ENCODE measurements at regions not wholly inside any gene's neighbourhood (a gene's known extent, or its start where the extent isn't known, plus 50 kb on each side); places are given as distances from the start of the nearest gene placed in this dataset.

- no peak overlapping the region for H3K9ac ChIP-seq (ENCODE audit: low read length)
- H4K20me1 ChIP-seq (ENCODE audit: insufficient read depth, low read length), result no peaks in the 10 kb centered on the region
- no peak overlapping the region for H3K4me2 ChIP-seq (ENCODE audit: low read depth, low read length)
- H3K9me3 ChIP-seq (replicated peaks; ENCODE audit: insufficient read depth, low read length), result no peaks in the 10 kb centered on the region
- no peaks in the 10 kb centered on the region for H3K4me1 ChIP-seq (ENCODE audit: low read length)
- no peaks in the 10 kb centered on the region for H3F3A ChIP-seq (ENCODE audit: insufficient read depth, low read length)
- H2AFZ ChIP-seq (ENCODE audit: low read length), result no peak overlapping the region
- H3K27ac ChIP-seq (ENCODE audit: low read length), result no peak overlapping the region
- TF ChIP-seq EZH2 (optimal IDR thresholded peaks at IDR 0.05; ENCODE audit: low read depth, low read length) (no peak), EZH2phosphoT487 (IDR thresholded peaks at IDR 0.05; ENCODE audit: low read length) (no peak)
- TF ChIP-seq, protein P1, sequence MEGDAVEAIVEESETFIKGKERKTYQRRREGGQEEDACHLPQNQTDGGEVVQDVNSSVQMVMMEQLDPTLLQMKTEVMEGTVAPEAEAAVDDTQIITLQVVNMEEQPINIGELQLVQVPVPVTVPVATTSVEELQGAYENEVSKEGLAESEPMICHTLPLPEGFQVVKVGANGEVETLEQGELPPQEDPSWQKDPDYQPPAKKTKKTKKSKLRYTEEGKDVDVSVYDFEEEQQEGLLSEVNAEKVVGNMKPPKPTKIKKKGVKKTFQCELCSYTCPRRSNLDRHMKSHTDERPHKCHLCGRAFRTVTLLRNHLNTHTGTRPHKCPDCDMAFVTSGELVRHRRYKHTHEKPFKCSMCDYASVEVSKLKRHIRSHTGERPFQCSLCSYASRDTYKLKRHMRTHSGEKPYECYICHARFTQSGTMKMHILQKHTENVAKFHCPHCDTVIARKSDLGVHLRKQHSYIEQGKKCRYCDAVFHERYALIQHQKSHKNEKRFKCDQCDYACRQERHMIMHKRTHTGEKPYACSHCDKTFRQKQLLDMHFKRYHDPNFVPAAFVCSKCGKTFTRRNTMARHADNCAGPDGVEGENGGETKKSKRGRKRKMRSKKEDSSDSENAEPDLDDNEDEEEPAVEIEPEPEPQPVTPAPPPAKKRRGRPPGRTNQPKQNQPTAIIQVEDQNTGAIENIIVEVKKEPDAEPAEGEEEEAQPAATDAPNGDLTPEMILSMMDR (IDR thresholded peaks at IDR 0.05; ENCODE audit: low read length), result no peak
- H3K27me3 ChIP-seq (replicated peaks; ENCODE audit: insufficient read depth, low read length), result no peaks in the 10 kb centered on the region
- H3K4me3 ChIP-seq (ENCODE audit: low read length), result no peak overlapping the region
- no peaks in the 10 kb centered on the region for H3K79me2 ChIP-seq (ENCODE audit: low read length)
- H3K9me2 ChIP-seq (replicated peaks; ENCODE audit: insufficient read depth, low read length), result no peaks in the 10 kb centered on the region
- H3K36me3 ChIP-seq (replicated peaks; ENCODE audit: insufficient read depth, low read length), result no peaks in the 10 kb centered on the region
- DNase-seq, result no peak
Measured at GRCh38 chr9:13603921-13604320, 324.4 kb upstream of the MPDZ start.

DNA sequence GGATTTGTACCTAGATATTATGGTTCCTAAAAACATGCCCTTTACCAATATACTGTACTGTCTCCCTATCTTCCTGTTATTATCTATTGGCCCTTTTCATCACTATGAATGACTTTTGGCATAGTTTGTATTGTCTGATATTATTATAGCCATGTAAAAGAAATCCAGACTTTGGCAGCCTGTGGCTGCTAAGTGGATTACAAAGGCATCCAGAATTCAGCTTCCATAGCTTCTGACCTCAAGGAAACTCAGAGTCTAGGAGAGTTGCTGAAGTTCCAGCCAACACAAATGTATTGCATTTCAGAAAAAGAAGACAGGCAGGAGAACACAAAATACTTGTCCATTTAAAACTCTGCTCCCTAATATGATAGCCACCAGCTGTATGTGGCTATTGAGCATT, 319.2 kb upstream of the MPDZ start:
- H3K4me3 ChIP-seq (ENCODE audit: low read length), result no peak overlapping the region
- no peak overlapping the region for H2AFZ ChIP-seq (ENCODE audit: low read length)
- TF ChIP-seq EZH2 (optimal IDR thresholded peaks at IDR 0.05; ENCODE audit: low read depth, low read length) (no peak), EZH2phosphoT487 (IDR thresholded peaks at IDR 0.05; ENCODE audit: low read length) (no peak)
- TF ChIP-seq, protein P1 (IDR thresholded peaks at IDR 0.05; ENCODE audit: low read length), result no peak
- H4K20me1 ChIP-seq (ENCODE audit: insufficient read depth, low read length), result no peaks in the 10 kb centered on the region
- H3K36me3 ChIP-seq (replicated peaks; ENCODE audit: insufficient read depth, low read length), result no peaks in the 10 kb centered on the region
- no peak overlapping the region for H3K4me2 ChIP-seq (ENCODE audit: low read depth, low read length)
- no peaks in the 10 kb centered on the region for H3K79me2 ChIP-seq (ENCODE audit: low read length)
- no peak for DNase-seq
- H3K9me3 ChIP-seq (replicated peaks; ENCODE audit: insufficient read depth, low read length), result no peaks in the 10 kb centered on the region
- no peak overlapping the region for H3K9ac ChIP-seq (ENCODE audit: low read length)
- H3K4me1 ChIP-seq (ENCODE audit: low read length), result no peaks in the 10 kb centered on the region
- H3F3A ChIP-seq (ENCODE audit: insufficient read depth, low read length), result no peaks in the 10 kb centered on the region
- no peak overlapping the region for H3K27ac ChIP-seq (ENCODE audit: low read length)
- no peaks in the 10 kb centered on the region for H3K27me3 ChIP-seq (replicated peaks; ENCODE audit: insufficient read depth, low read length)
- H3K9me2 ChIP-seq (replicated peaks; ENCODE audit: insufficient read depth, low read length), result no peaks in the 10 kb centered on the region

DNA sequence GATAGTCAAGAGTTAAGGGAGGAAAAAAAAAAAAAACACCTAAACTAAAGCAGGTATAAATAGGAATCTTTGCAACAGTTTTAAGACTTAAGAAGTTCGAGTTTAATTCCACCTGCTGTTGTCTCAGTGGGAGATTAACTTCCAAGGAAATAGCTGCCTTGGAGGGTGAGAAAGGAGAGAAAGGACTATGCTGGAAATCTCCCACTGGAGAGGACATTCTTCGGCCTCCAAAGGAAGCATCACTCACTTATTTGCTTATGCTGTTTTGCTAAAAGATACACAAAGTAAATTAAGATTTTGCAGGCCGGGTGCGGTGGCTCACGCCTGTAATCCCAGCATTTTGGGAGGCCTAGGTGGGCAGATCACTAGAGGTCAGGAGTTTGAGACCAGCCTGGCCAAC, 317.9 kb upstream of the MPDZ start:
- no peaks in the 10 kb centered on the region for H3K79me2 ChIP-seq (ENCODE audit: low read length)
- no peaks in the 10 kb centered on the region for H3K4me1 ChIP-seq (ENCODE audit: low read length)
- H3K9ac ChIP-seq (ENCODE audit: low read length), result no peak overlapping the region
- no peaks in the 10 kb centered on the region for H3K9me2 ChIP-seq (replicated peaks; ENCODE audit: insufficient read depth, low read length)
- no peak overlapping the region for H3K4me2 ChIP-seq (ENCODE audit: low read depth, low read length)
- H3K4me3 ChIP-seq (ENCODE audit: low read length), result no peak overlapping the region
- H2AFZ ChIP-seq (ENCODE audit: low read length), result no peak overlapping the region
- no peak overlapping the region for H3K27ac ChIP-seq (ENCODE audit: low read length)
- H3K9me3 ChIP-seq (replicated peaks; ENCODE audit: insufficient read depth, low read length), result no peaks in the 10 kb centered on the region
- no peak for DNase-seq
- no peaks in the 10 kb centered on the region for H3K27me3 ChIP-seq (replicated peaks; ENCODE audit: insufficient read depth, low read length)
- no peaks in the 10 kb centered on the region for H4K20me1 ChIP-seq (ENCODE audit: insufficient read depth, low read length)
- no peaks in the 10 kb centered on the region for H3F3A ChIP-seq (ENCODE audit: insufficient read depth, low read length)
- no peaks in the 10 kb centered on the region for H3K36me3 ChIP-seq (replicated peaks; ENCODE audit: insufficient read depth, low read length)
- TF ChIP-seq, protein P1 (IDR thresholded peaks at IDR 0.05; ENCODE audit: low read length), result no peak
- TF ChIP-seq EZH2 (optimal IDR thresholded peaks at IDR 0.05; ENCODE audit: low read depth, low read length), result no peak
- no peak for TF ChIP-seq EZH2phosphoT487 (IDR thresholded peaks at IDR 0.05; ENCODE audit: low read length)
